PC-3 (cell line): ENCODE measurements at regions not wholly inside any gene's neighbourhood (a gene's known extent, or its start where the extent isn't known, plus 50 kb on each side); places are given as distances from the start of the nearest gene placed in this dataset.

Experiments
- EZH2 ChIP-seq: fragments of 300-600 bp; sonication (generic); IDR thresholded peaks from one replicate; pipeline ENCODE4 v1.6.1; 2017; ENCODE audit warnings: antibody characterized with exemption, mild to moderate bottlenecking, low read length; ENCODE audit not compliant: unreplicated experiment
- EZH2phosphoT487 ChIP-seq: fragments of 300-600 bp; sonication (generic); IDR thresholded peaks from 2 replicates; pipeline ENCODE4 v1.6.1; 2018; ENCODE audit warnings: mild to moderate bottlenecking, antibody characterized with exemption, low read length, borderline replicate concordance
- TF ChIP-seq, protein P1 (sequence below): fragments of 300-600 bp; sonication (generic); conservative IDR thresholded peaks from 2 replicates; pipeline ENCODE4 v1.5.1; 2017; ENCODE audit warnings: antibody characterized with exemption, low read depth, mild to moderate bottlenecking, low read length

DNA sequence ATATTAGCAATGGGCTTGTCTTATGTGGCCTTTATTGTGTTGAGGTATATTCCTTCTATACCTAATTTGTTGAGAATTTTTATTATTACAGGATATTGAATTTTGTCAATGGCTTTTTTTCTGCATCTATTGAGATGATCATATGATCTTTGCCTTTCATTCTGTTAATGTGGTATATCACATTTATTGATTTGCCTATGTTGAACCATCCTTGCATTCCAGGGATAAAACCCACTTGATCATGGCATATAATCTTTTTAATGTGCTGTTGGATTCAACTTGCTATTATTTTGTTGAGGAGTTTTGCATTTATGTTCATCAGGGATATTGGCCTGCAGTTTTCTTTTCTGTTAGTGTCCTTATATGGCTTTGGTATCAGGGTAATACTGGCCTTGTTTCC, 91.8 kb upstream of the KLF14 start:
- TF ChIP-seq, protein P1, sequence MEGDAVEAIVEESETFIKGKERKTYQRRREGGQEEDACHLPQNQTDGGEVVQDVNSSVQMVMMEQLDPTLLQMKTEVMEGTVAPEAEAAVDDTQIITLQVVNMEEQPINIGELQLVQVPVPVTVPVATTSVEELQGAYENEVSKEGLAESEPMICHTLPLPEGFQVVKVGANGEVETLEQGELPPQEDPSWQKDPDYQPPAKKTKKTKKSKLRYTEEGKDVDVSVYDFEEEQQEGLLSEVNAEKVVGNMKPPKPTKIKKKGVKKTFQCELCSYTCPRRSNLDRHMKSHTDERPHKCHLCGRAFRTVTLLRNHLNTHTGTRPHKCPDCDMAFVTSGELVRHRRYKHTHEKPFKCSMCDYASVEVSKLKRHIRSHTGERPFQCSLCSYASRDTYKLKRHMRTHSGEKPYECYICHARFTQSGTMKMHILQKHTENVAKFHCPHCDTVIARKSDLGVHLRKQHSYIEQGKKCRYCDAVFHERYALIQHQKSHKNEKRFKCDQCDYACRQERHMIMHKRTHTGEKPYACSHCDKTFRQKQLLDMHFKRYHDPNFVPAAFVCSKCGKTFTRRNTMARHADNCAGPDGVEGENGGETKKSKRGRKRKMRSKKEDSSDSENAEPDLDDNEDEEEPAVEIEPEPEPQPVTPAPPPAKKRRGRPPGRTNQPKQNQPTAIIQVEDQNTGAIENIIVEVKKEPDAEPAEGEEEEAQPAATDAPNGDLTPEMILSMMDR = no peak
- TF ChIP-seq EZH2phosphoT487 (no peak), EZH2 (no peak)
